AG20443 (cell line): ENCODE measurements at regions not wholly inside any gene's neighbourhood (a gene's known extent, or its start where the extent isn't known, plus 50 kb on each side); places are given as distances from the start of the nearest gene placed in this dataset.

Experiments
- DNase-seq: peaks from one replicate; pipeline ENCODE4 v3.0.0; 2012; ENCODE audit warnings: low spot score, mixed read lengths

DNA sequence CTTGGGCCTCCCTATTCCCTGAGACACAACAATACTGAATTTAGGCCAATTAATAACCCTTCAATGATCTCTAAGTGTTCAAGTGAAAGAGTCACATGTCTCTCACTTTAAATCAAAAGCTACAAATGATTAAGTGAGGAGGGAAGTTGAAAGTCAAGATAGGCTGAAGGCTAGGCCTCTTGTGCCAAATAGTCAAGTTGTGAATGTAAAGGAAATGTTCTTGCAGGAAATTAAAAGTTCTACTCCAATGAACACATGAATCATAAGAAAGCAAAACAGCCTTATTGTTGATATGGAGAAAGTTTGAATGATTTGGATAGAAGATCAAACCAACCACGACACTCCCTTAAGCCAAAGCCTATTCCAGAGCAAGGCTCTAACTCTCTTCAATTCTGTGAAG lies 286.9 kb downstream of the MEIS1 start:
- DNase-seq, result no peak

GRCh38 chr2:66724241-66724640 lies 289.3 kb downstream of the MEIS1 start:
- peak; percentile 14 for DNase-seq

DNA sequence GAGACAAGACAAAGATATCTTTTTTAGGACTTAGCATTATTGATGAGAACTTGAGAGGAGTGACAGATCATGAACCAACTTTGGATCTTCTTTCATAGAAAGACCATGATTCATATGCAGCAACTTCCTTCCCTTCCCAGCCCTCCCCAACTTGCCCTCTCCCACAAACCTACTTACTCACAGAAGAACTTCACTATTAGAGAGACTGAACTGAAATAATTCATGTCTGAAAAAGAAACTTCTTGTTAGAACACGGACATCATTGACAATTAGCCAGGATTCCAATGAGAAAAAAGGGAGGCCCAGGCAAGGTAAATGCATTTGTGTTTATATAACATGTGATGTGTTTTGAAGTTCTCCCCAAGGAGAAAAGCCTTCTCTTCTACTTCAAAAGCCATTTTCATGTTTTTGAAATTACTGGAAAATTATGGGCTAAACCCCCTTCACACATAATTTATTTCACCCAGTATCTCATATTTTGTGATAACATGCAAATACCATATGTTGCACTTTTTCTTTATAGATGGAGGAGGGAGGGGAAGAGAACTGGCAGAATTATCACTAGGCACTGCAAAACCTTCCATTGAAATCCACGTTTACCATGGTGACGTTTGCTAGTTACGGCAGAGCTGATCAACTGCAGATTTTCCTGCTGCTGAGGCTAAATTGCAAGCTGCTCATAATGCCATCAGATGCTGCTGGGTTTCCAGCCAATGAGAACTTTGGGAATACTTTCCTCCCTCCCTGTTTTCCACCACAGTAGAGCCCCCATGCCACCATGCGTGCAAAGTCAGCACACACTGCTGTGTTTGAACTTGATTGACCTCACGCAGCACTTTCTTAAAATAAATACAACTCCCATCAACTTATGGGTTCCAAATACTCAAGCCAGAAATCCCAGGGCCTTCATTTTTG lies 294.7 kb downstream of the MEIS1 start:
- no peak for DNase-seq

GRCh38 chr2:66730441-66730840 lies 295.5 kb downstream of the MEIS1 start:
- no peak for DNase-seq

DNA sequence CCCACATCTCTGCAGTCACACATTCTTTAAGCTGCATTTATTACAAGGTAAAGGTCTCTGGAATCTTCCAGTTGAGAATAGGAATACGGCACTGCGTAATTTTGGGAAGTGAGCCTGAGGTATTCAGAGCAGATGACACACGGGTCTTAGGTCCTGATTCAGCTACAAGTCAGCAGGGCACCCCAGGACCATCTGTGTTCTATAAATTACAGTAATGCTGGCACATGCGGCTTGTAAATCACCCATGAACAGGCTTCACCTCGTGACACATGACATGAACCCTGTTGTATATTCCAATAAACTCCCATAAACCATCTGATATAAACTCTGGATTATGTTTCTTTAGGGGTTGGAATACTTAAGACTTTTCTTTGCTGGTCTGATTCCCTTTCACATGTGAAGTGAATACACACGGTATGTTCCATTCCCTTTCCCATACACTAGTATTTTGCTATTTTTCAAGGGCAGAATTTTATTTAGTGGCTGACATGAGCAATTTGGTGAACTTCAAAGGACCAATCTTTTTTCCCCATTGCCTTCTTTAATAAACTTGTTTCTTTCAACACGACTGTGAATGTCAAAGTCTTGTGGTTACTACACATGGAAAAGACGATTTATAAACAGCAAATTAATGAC lies 298.6 kb downstream of the MEIS1 start:
- no peak for DNase-seq

DNA sequence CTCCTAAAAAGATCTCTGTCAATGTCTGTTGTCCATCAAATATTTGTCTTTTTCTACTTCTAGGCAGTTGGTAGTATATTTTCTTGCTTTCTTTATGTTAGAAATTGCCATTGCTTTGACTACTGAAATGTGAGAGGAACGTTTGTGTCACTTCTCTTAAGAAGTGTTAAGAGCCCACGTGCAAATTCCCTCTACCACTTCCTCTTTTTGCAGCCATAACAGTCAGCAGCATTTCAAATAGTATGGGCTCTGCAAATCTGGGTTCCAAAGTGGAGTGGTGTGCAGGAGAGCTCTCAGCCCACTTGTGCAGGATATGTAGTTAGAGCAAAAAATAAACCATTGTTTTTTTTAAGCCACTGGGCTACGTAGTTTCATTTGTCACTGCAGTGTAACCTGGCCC lies 314.0 kb downstream of the MEIS1 start:
- DNase-seq, result no peak

- DNase-seq, result no peak
Observed at GRCh38 chr2:66749566-66749965, 314.6 kb downstream of the MEIS1 start.

- no peak for DNase-seq
Observed at GRCh38 chr2:66753257-66753656, 318.3 kb downstream of the MEIS1 start.

DNA sequence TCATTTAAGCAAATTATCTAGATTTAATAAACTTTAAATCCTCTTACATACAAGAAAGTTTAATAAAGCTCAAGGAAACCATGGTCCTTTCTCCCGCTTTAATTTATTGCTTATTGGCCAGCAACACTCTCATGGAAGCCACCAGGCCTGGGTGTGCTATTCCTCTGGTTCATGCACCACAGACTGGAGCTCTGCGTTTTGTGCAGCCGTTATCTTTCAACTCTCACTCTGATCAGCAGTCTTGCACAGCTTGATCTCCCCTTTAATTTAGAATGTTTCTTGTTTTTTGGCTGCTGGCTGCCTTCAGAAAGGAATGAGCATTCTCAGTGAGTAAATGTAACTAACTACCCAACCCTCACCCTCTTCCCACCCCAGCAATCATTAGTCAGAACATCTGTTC lies 318.7 kb downstream of the MEIS1 start:
- DNase-seq, result no peak

GRCh38 chr2:66755974-66756373 lies 321.0 kb downstream of the MEIS1 start:
- DNase-seq, result no peak

GRCh38 chr2:66761826-66762225 lies 326.9 kb downstream of the MEIS1 start:
- no peak for DNase-seq

GRCh38 chr2:66762761-66763160 lies 327.8 kb downstream of the MEIS1 start:
- no peak for DNase-seq

GRCh38 chr2:66766582-66766981 lies 331.7 kb downstream of the MEIS1 start:
- DNase-seq, result no peak

- no peak for DNase-seq
Observed at GRCh38 chr2:66771359-66771976, 336.5 kb downstream of the MEIS1 start.

GRCh38 chr2:66772618-66773017 lies 337.7 kb downstream of the MEIS1 start:
- DNase-seq, result no peak

DNA sequence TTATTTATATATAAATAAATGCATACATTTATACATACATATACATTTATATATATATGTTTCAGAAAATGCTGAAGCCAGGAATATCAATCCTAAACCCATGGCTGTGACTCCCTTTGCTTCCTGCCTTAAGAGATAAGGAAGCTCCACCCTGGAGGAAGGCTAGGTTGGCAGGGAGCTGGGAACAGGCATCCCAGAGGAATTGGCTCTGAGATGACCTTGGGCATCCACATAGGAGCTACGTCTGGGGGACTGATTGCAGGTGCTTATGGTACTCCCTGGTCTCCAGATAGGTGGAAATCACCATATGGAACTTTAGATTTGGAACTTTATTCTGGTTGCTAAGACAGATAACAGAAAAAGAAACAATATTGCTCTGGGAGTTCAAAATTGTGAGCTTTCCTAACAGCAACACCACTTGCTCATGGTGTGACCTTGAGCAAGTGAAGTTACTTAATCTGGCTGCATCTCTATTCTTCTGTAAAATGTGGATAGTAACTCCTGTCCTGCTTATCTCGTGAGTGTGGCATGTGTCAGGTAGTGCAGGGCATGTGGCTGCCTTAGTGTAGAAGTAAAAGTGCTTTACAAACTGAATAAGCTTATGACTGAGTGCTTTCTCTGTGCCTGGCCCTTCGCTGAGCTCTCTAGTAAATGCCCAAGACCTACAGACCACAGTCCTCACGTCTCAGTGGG lies 341.0 kb downstream of the MEIS1 start:
- DNase-seq, result no peak

GRCh38 chr2:66781804-66782203 lies 346.9 kb downstream of the MEIS1 start:
- DNase-seq, result no peak

DNA sequence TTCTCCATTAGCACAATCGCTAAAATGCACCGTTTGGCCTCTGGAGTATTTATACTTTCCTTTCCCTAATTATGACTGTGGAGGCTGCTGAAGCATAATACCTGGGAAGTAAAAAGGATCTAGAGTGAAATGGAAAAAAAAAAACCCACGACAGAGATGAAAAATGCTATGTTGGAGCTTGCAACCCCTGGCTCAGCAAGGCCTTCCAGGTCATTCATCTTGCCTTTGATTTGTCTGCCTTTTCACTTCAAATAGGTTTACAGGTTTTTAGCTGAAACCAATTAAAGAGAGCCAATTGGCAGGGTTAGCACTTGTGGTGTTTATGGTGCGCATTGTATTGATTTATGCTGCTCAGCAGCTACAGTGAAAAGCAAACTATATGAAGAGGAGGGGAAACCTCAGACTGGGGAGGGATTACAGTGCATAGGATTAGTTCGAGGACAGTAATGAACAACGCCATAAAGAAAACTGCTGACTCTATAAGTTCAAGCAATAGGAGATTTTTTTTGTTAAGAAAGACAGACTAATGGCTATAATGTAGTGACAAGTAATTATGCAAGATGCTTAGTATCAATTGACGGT lies 347.9 kb downstream of the MEIS1 start:
- DNase-seq, result no peak

DNA sequence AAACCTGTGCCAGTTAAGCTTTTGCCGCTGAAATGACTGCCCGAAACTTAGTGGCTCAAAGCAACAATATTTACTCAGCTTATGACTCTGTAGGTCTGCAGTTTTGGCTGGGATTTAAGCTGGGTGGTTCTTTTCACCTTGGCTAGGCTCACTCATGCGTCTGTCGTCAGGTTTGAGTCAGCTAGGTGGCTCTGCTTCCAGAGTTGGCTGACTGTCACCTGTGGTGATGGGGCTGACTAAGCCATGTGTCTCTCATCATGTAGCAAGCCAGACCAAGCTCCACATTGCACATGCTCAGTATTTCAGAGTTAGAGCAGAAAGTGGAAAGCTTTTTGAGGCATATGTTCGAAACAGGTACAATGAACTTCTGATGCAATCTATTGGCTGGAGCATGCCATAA lies 354.8 kb downstream of the MEIS1 start:
- DNase-seq, result no peak

GRCh38 chr2:66790651-66791181 lies 355.8 kb downstream of the MEIS1 start:
- peak; percentile 20 for DNase-seq

DNA sequence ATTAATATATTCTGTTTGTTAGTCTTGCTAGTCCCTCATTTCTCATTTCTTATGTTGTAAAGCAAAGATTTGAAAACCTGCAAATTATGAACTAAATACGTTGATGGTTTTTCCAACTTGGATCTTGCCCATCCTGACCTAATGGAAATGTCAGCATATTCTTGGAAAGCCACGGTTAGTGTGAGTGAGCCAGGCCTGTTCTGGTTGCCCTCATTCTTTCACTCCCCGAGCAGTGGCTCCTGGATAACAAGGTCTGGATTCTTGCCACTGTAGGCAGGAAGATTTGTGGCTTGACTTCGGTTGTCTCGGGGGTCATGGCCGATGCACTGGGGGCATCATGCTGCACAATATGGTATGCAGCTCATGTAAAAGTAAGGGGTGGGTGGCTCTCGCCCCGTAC lies 359.1 kb downstream of the MEIS1 start:
- DNase-seq, result no peak

DNA sequence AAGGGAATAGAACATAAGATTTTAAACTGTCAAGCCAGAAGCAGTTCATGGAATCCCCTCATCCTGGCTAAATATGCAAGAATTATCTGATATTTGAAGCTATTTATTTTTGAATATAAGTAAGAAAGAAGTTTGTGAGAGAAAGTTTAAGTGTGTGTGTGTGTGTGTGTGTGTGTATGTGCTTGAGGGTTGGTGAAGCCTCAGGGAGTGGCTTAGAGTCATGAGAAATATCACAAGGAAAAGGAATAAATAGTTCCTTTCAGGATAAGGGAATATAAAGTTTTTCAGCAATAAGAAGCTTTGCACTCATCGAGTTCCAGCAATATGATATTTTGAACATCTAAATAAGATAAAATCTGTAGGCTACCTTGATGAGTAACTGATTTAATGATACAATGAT lies 359.6 kb downstream of the MEIS1 start:
- DNase-seq, result no peak
